ENCODE measurements at regions not wholly inside any gene's neighbourhood (a gene's known extent, or its start where the extent isn't known, plus 50 kb on each side); places are given as distances from the start of the nearest gene placed in this dataset.
"Not testable (repeated sequence)": the region's sequence is repeated elsewhere in the genome, so short reads cannot be mapped to it uniquely, and the experiment has no call there.

DNA sequence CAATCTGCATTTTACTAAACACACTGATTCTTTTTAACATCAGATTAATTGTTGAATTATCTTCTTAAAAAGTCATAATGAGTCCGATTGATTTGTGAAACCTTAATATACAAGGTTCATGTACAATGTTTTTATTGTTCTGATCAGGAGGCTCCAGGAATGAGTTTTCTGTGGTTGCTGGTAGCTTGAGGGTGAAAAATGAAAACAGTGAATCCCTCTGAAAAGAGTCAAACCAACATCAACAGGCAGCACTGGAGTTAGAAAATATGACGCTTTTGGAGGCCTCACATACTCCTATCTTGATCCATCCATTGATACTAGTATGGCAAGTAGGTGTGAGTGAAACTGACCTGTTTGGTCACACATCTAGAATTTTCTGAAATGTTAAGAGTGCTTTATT lies 216.3 kb upstream of the ETAA1 start:
- no peak for DNase-seq (ENCODE audit: extremely low spot score)
- no peak for TF ChIP-seq POLR2AphosphoS5 (IDR thresholded peaks at IDR 0.05)
- TF ChIP-seq EP300 (IDR thresholded peaks at IDR 0.05), result no peak
- TF ChIP-seq, protein P1, sequence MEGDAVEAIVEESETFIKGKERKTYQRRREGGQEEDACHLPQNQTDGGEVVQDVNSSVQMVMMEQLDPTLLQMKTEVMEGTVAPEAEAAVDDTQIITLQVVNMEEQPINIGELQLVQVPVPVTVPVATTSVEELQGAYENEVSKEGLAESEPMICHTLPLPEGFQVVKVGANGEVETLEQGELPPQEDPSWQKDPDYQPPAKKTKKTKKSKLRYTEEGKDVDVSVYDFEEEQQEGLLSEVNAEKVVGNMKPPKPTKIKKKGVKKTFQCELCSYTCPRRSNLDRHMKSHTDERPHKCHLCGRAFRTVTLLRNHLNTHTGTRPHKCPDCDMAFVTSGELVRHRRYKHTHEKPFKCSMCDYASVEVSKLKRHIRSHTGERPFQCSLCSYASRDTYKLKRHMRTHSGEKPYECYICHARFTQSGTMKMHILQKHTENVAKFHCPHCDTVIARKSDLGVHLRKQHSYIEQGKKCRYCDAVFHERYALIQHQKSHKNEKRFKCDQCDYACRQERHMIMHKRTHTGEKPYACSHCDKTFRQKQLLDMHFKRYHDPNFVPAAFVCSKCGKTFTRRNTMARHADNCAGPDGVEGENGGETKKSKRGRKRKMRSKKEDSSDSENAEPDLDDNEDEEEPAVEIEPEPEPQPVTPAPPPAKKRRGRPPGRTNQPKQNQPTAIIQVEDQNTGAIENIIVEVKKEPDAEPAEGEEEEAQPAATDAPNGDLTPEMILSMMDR (IDR thresholded peaks at IDR 0.05), result no peak
- TF ChIP-seq POLR2A (IDR thresholded peaks at IDR 0.05; ENCODE audit: low read depth), result no peak
- 95% methylated on average over 2 of the region's 2 CpGs for WGBS
- no peaks in the 10 kb centered on the region for H3K27me3 ChIP-seq
- H3K9me3 ChIP-seq, result no peaks in the 10 kb centered on the region
- intact Hi-C loops (cut with DNase I), result no loop called here
- H3K36me3 ChIP-seq, result no peaks in the 10 kb centered on the region
- H3K4me1 ChIP-seq, result no peaks in the 10 kb centered on the region
- no peak overlapping the region for H3K4me3 ChIP-seq
- H3K27ac ChIP-seq (replicated peaks in 1 of 4), result no peak overlapping the region

DNA sequence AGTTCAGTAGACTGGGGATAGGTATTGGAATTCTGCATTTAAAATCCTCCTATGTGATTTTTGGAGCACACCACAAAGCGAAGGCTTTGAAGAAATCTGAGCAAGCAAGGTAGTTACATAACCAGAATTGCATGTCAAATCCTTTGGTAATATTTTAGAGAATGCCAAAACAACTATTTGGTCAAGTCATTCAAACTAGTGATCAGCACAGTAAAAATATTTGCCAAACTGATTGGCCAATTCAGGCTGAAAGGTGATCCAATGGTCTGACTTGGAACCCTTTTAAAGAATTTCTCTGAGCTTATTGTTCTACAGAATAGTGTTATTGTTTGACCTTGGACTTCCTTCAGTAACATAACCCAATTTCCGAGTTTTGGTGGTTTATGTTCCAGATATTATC lies 214.2 kb upstream of the ETAA1 start:
- H3K9me3 ChIP-seq, result no peaks in the 10 kb centered on the region
- no peaks in the 10 kb centered on the region for H3K27me3 ChIP-seq
- no peak overlapping the region for H3K4me3 ChIP-seq
- WGBS, result 87% methylated on average over 2 of the region's 2 CpGs
- no peak for DNase-seq (ENCODE audit: extremely low spot score)
- H3K4me1 ChIP-seq, result no peaks in the 10 kb centered on the region
- intact Hi-C loops (cut with DNase I), result no loop called here
- no peaks in the 10 kb centered on the region for H3K36me3 ChIP-seq
- no peak for TF ChIP-seq POLR2AphosphoS5 (IDR thresholded peaks at IDR 0.05)
- TF ChIP-seq POLR2A (IDR thresholded peaks at IDR 0.05; ENCODE audit: low read depth), result no peak
- TF ChIP-seq, protein P1 (IDR thresholded peaks at IDR 0.05), result no peak
- no peak for TF ChIP-seq EP300 (IDR thresholded peaks at IDR 0.05)
- H3K27ac ChIP-seq (replicated peaks in 1 of 4), result no peak overlapping the region

DNA sequence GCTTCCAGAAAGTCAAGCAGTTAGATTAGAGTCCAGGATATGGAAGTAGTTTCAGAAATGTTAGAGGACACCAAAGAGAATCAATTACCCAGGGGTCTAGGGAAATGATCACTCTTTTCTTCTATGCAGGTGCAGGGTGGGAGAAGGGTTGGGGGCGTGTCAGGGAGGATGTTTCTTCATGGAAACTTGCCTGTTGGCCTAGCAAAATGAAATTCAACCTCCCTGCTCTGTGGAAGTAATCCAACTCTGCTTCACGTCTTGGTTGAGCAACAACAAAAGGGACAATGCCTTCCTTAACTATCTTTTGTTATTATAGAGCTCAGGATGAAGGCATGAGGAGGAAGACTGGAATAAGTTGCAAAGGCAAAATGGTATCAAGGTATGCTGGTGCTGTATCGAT lies 210.8 kb upstream of the ETAA1 start:
- TF ChIP-seq, protein P1 (IDR thresholded peaks at IDR 0.05), result no peak
- TF ChIP-seq EP300 (IDR thresholded peaks at IDR 0.05) (no peak), POLR2A (IDR thresholded peaks at IDR 0.05; ENCODE audit: low read depth) (no peak), POLR2AphosphoS5 (IDR thresholded peaks at IDR 0.05) (no peak)
- no peaks in the 10 kb centered on the region for H3K36me3 ChIP-seq
- DNase-seq (ENCODE audit: extremely low spot score), result no peak
- no peak overlapping the region for H3K4me3 ChIP-seq
- H3K27ac ChIP-seq (replicated peaks in 1 of 4), result no peak overlapping the region
- 90% methylated on average over 3 of the region's 3 CpGs for WGBS
- no peaks in the 10 kb centered on the region for H3K4me1 ChIP-seq
- H3K27me3 ChIP-seq, result no peaks in the 10 kb centered on the region
- no peaks in the 10 kb centered on the region for H3K9me3 ChIP-seq
- intact Hi-C loops (cut with DNase I), result no loop called here

DNA sequence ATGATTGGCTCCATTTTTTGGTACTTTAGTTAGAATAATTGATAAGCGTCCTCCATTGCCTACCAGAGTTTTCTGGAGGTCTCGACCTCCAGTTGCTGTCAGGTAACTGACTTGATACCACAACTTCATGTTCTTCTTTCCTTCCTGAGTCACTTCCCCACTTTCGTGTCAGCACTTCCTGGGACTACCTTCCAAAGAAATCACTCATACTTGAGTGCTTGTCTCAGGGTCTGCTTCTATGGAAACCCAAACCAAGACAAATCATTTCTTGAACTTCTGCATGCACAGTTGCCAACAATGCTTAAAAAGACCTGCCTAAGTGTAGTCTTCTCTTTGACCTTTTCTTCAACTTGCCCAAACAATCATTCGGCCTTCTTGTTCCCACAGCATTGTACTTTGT lies 210.3 kb upstream of the ETAA1 start:
- no peak for DNase-seq (ENCODE audit: extremely low spot score)
- Histone ChIP-seq H3K4me3 (no peak overlapping the region), H3K36me3 (no peaks in the 10 kb centered on the region), H3K9me3 (no peaks in the 10 kb centered on the region), H3K27ac (replicated peaks in 1 of 4) (no peak overlapping the region), H3K4me1 (no peaks in the 10 kb centered on the region), H3K27me3 (no peaks in the 10 kb centered on the region)
- intact Hi-C loops (cut with DNase I), result no loop called here
- WGBS, result 81% methylated on average over 4 of the region's 4 CpGs
- TF ChIP-seq EP300 (IDR thresholded peaks at IDR 0.05), result no peak
- TF ChIP-seq, protein P1 (IDR thresholded peaks at IDR 0.05), result no peak
- TF ChIP-seq POLR2AphosphoS5 (IDR thresholded peaks at IDR 0.05), result no peak
- no peak for TF ChIP-seq POLR2A (IDR thresholded peaks at IDR 0.05; ENCODE audit: low read depth)

DNA sequence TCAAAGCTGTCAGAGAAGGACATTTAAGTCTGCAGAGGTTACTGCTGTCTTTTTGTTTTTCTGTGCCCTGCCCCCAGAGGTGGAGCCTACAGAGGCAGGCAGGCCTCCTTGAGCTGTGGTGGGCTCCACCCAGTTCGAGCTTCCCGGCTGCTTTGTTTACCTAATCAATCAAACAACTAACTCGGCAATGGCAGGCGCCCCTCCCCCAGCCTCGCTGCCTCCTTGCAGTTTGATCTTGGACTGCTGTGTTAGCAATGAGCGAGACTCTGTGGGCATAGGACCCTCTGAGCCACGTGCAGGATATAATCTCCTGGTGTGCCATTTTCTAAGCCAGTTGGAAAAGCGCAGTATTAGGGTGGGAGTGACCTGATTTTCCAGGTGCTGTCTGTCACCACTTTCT lies 201.8 kb upstream of the ETAA1 start:
- H3K27me3 ChIP-seq; H3K4me1 ChIP-seq; intact Hi-C loops (cut with DNase I); DNase-seq (ENCODE audit: extremely low spot score); H3K4me3 ChIP-seq; H3K36me3 ChIP-seq; H3K9me3 ChIP-seq; H3K27ac ChIP-seq (replicated peaks in 1 of 4): not testable (repeated sequence)
- WGBS, result 71% methylated on average over 8 of the region's 8 CpGs

Measured in esophagus muscularis mucosa (tissue), 4 donors.